Mammary epithelial cell (primary cell): ENCODE measurements at regions not wholly inside any gene's neighbourhood (a gene's known extent, or its start where the extent isn't known, plus 50 kb on each side); places are given as distances from the start of the nearest gene placed in this dataset.

Source experiments
- CTCF ChIP-seq, 2 donors: IDR thresholded peaks in 1 of 2; conservative IDR thresholded peaks in 1 of 2; 2 replicates each; pipeline ENCODE4 v1.5.1; 2011 to 2012; ENCODE audit warnings: inconsistent platforms in 2 of 2, low read length in 2 of 2, mild to moderate bottlenecking in 2 of 2, control low read depth in 1 of 2, low read depth in 1 of 2; ENCODE audit not compliant: insufficient read depth in 1 of 2; ENCODE audit errors: extremely low read depth in 1 of 2
- EZH2 ChIP-seq: IDR thresholded peaks from 2 replicates; pipeline ENCODE4 v1.6.1; 2012; ENCODE audit warnings: low read length, inconsistent platforms, borderline replicate concordance

GRCh38 chr10:29032169-29032568 is 256.7 kb upstream of the LYZL1 start:
- TF ChIP-seq EZH2 (no peak), CTCF (conservative IDR thresholded peaks at IDR 0.05 in 1 of 2, IDR thresholded peaks at IDR 0.05 in 1 of 2; ENCODE audit: extremely low read depth in 1 of 2, insufficient read depth in 1 of 2, low read depth in 1 of 2, low read length in 2 of 2) (no peak)
